HCT116 (cell line): ENCODE measurements at regions not wholly inside any gene's neighbourhood (a gene's known extent, or its start where the extent isn't known, plus 50 kb on each side); places are given as distances from the start of the nearest gene placed in this dataset.

Source experiments
- ATAC-seq: fragments of 200-7000 bp; cut with Tn5 transposase; 2 replicates; pipeline ENCODE4 v1.9.1; 2020; ENCODE audit warnings: mild to moderate bottlenecking, moderate library complexity
- BruUV-seq: library from RNA; stranded (reverse); fragments of 400-500 nt; replicated peaks from 2 replicates; lab custom pipeline; 2021; lab: Mats Ljungman, UMichigan
- CTCF ChIA-PET: fragments of 300-600 bp; sonication (Branson Sonifier 250); formaldehyde crosslinking; loops from one replicate; lab custom pipeline; 2021; ENCODE audit warnings: antibody characterized with exemption; lab: Charles Lee
- POLR2A ChIA-PET: fragments of 300-600, 350-600 bp; sonication (Branson Sonifier 250); formaldehyde crosslinking; loops from one replicate; lab custom pipeline; 2021; ENCODE audit warnings: antibody characterized with exemption; lab: Charles Lee
- RAD21 ChIA-PET, 2 experiments: fragments of 300-600 bp; sonication (Branson Sonifier 250); formaldehyde crosslinking; loops; one replicate each; lab custom pipeline; 2023; ENCODE audit warnings: low total read pairs in 2 of 2; ENCODE audit not compliant: uncharacterized antibody in 2 of 2, unreplicated experiment in 2 of 2, low non-redundant PET in 1 of 2; lab: Charles Lee
- DNase-seq: peaks from one replicate; pipeline ENCODE4 v3.0.0-alpha.2; 2010; ENCODE audit warnings: low read depth, low spot score
- H2AFZ ChIP-seq: fragments of 200-600 bp; shearing (Covaris generic), sonication (generic); 2 replicates; pipeline ENCODE4 v1.6.1; 2017; ENCODE audit warnings: low read depth, mixed run types, mixed read lengths, antibody characterized with exemption, low read length; ENCODE audit not compliant: poor library complexity, severe bottlenecking
- H3K27ac ChIP-seq: 2 replicates; pipeline ENCODE4 v1.5.1; 2012; ENCODE audit warnings: low read depth, low read length
- H3K27me3 ChIP-seq: fragments of 200-600 bp; sonication (generic); 2 replicates; pipeline ENCODE4 v1.6.1; 2016; ENCODE audit warnings: mixed run types, low read length, mixed read lengths; ENCODE audit not compliant: insufficient read depth
- H3K36me3 ChIP-seq, 2 experiments: fragments of 200-500 bp in 1 of 2; fragments of 200-600 bp in 1 of 2; sonication (Bioruptor generic) in 1 of 2; sonication (generic) in 1 of 2; 2 replicates each; pipeline versions ENCODE4 v1.5.1 to v1.6.1; 2014 to 2016; ENCODE audit warnings: low read length in 2 of 2, inconsistent platforms in 1 of 2, mixed read lengths in 1 of 2, mixed run types in 1 of 2; ENCODE audit not compliant: insufficient read depth in 2 of 2, control insufficient read depth in 1 of 2
- H3K4me1 ChIP-seq, 2 experiments: fragments of 200-600 bp in 1 of 2; sonication (generic) in 1 of 2; 2 replicates each; pipeline versions ENCODE4 v1.5.1 to v1.6.1; 2012 to 2017; ENCODE audit warnings: low read length in 2 of 2, inconsistent platforms in 1 of 2, mild to moderate bottlenecking in 1 of 2, mixed read lengths in 1 of 2, mixed run types in 1 of 2, moderate library complexity in 1 of 2; ENCODE audit not compliant: insufficient read depth in 2 of 2, control insufficient read depth in 1 of 2
- H3K4me2 ChIP-seq: fragments of 200-600 bp; sonication (generic); 2 replicates; pipeline ENCODE4 v1.6.1; 2017; ENCODE audit warnings: mixed run types, low read length, mixed read lengths
- H3K4me3 ChIP-seq, 2 experiments: fragments of 200-600 bp in 1 of 2; sonication (generic) in 1 of 2; replicated peaks in 1 of 2; 2 replicates each; pipeline ENCODE4 v1.5.1; 2011 to 2016; ENCODE audit warnings: low read length in 2 of 2, control low read depth in 1 of 2, low read depth in 1 of 2, mild to moderate bottlenecking in 1 of 2, mixed read lengths in 1 of 2, mixed run types in 1 of 2
- H3K79me2 ChIP-seq: fragments of 200-600 bp; sonication (generic); 2 replicates; pipeline ENCODE4 v1.6.1; 2017; ENCODE audit warnings: mild to moderate bottlenecking, mixed run types, low read length, moderate library complexity, mixed read lengths; ENCODE audit not compliant: insufficient read depth
- H3K9ac ChIP-seq: fragments of 200-600 bp; sonication (generic); 2 replicates; pipeline ENCODE4 v1.6.1; 2016; ENCODE audit warnings: low read length, mixed read lengths
- H3K9me2 ChIP-seq: fragments of 200-600 bp; sonication (generic), shearing (Covaris generic); 2 replicates; pipeline ENCODE4 v1.6.1; 2017; ENCODE audit warnings: mixed run types, mild to moderate bottlenecking, moderate library complexity; ENCODE audit not compliant: insufficient read depth
- H3K9me3 ChIP-seq, 2 experiments: fragments of 200-500 bp in 1 of 2; fragments of 200-600 bp in 1 of 2; sonication (Bioruptor generic) in 1 of 2; sonication (generic) in 1 of 2; 2 replicates each; pipeline ENCODE4 v1.6.1; 2014 to 2017; ENCODE audit warnings: low read length in 2 of 2, mixed read lengths in 2 of 2, inconsistent platforms in 1 of 2, low read depth in 1 of 2, mild to moderate bottlenecking in 1 of 2, mixed run types in 1 of 2, moderate library complexity in 1 of 2; ENCODE audit not compliant: control insufficient read depth in 1 of 2, insufficient read depth in 1 of 2
- H4K20me1 ChIP-seq: fragments of 200-600 bp; sonication (generic), shearing (Covaris generic); 2 replicates; pipeline ENCODE4 v1.6.1; 2017; ENCODE audit warnings: mixed run types, mild to moderate bottlenecking, moderate library complexity; ENCODE audit not compliant: insufficient read depth
- CBX3 ChIP-seq: IDR thresholded peaks from 2 replicates; pipeline ENCODE4 v1.6.1; 2012; ENCODE audit warnings: low read depth
- CEBPB ChIP-seq: IDR thresholded peaks from 2 replicates; pipeline ENCODE4 v1.6.1; 2012; ENCODE audit warnings: low read depth
- EGR1 ChIP-seq: IDR thresholded peaks from 2 replicates; pipeline ENCODE4 v1.6.1; 2012; ENCODE audit warnings: low read depth
- FOSL1 ChIP-seq: IDR thresholded peaks from 2 replicates; pipeline ENCODE4 v1.6.1; 2012; ENCODE audit warnings: low read depth
- MAX ChIP-seq: IDR thresholded peaks from 2 replicates; pipeline ENCODE4 v1.6.1; 2012
- POLR2AphosphoS5 ChIP-seq: IDR thresholded peaks from 2 replicates; pipeline ENCODE4 v1.6.1; 2011; ENCODE audit warnings: mild to moderate bottlenecking, low read depth, low read length, moderate library complexity
- SIN3A ChIP-seq: IDR thresholded peaks from 2 replicates; pipeline ENCODE4 v1.6.1; 2012; ENCODE audit warnings: low read depth
- SRF ChIP-seq: IDR thresholded peaks from 2 replicates; pipeline ENCODE4 v1.6.1; 2012; ENCODE audit warnings: low read depth
- TCF7L2 ChIP-seq: IDR thresholded peaks from 2 replicates; pipeline ENCODE4 v1.7.0; 2011; ENCODE audit warnings: borderline replicate concordance, inconsistent platforms; ENCODE audit not compliant: insufficient read depth, insufficient read length; ENCODE audit errors: extremely low read depth
- ZFX ChIP-seq: fragments of 450-650 bp; IDR thresholded peaks from 2 replicates; pipeline ENCODE4 v1.6.1; 2017
- ZNF274 ChIP-seq: fragments of 200-500 bp; sonication (Bioruptor generic); IDR thresholded peaks from 2 replicates; pipeline ENCODE4 v1.6.1; 2014; ENCODE audit warnings: mild to moderate bottlenecking, low read depth, low read length, inconsistent platforms
- intact Hi-C: fragments of 100-400 bp; cut with micrococcal nuclease; formaldehyde crosslinking; loops from 2 replicates; pipeline ENCODE4 v1.10.0; 2022

- Histone ChIP-seq H2AFZ (no peak overlapping the region), H3K36me3 (no peaks in the 10 kb centered on the region; a peak in 1 of 4 replicates), H3K79me2 (no peaks in the 10 kb centered on the region), H3K27me3 (no peaks in the 10 kb centered on the region), H3K4me1 (no peaks in the 10 kb centered on the region), H3K4me2 (no peak overlapping the region), H3K9me3 (no peaks in the 10 kb centered on the region; a peak in 1 of 4 replicates), H3K9ac (no peak overlapping the region), H3K27ac (no peak overlapping the region), H4K20me1 (no peaks in the 10 kb centered on the region), H3K9me2 (no peaks in the 10 kb centered on the region), H3K4me3 (no peak overlapping the region)
- BruUV-seq, result no TSS peak
- DNase-seq, result no peak
- CTCF ChIA-PET, result no interaction called here
- RAD21 ChIA-PET, result no interaction called here
- POLR2A ChIA-PET, result no interaction called here
- no peak for ATAC-seq
- intact Hi-C loops, result no loop called here
- no peak for TF ChIP-seq ZNF274
Measured at GRCh38 chr5:51986733-51987132, 603.5 kb downstream of the ISL1 start.

- POLR2A ChIA-PET, result no interaction called here
Measured at GRCh38 chr5:51987239-51987638, 604.0 kb downstream of the ISL1 start.

More at GRCh38 chr5:51987239-51987638, 604.0 kb downstream of the ISL1 start:
- intact Hi-C loops, result no loop called here
- TF ChIP-seq EGR1, result no peak
- no peak for TF ChIP-seq ZNF274
- TF ChIP-seq MAX, result no peak
- no peak for TF ChIP-seq ZFX
- no peak for TF ChIP-seq SIN3A
- no peak for TF ChIP-seq FOSL1
- no peak for TF ChIP-seq TCF7L2
- no peak for TF ChIP-seq CBX3
- no peak for TF ChIP-seq SRF
- no peak for TF ChIP-seq CEBPB
- TF ChIP-seq POLR2AphosphoS5, result no peak
- Histone ChIP-seq H3K27ac (no peak overlapping the region), H3K9ac (no peak overlapping the region), H3K4me2 (no peak overlapping the region), H3K4me3 (no peak overlapping the region), H3K4me1 (no peaks in the 10 kb centered on the region), H2AFZ (no peak overlapping the region), H4K20me1 (no peaks in the 10 kb centered on the region), H3K9me3 (no peaks in the 10 kb centered on the region; a peak in 1 of 4 replicates), H3K79me2 (no peaks in the 10 kb centered on the region), H3K36me3 (no peaks in the 10 kb centered on the region; a peak in 1 of 4 replicates), H3K9me2 (no peaks in the 10 kb centered on the region), H3K27me3 (no peaks in the 10 kb centered on the region)
- RAD21 ChIA-PET, result no interaction called here
- no peak for DNase-seq
- ATAC-seq, result no peak
- CTCF ChIA-PET, result no interaction called here
- BruUV-seq, result no TSS peak
